HCT116 (cell line): ENCODE measurements at regions not wholly inside any gene's neighbourhood (a gene's known extent, or its start where the extent isn't known, plus 50 kb on each side); places are given as distances from the start of the nearest gene placed in this dataset.

Experiments used
- ATAC-seq: fragments of 200-7000 bp; cut with Tn5 transposase; 2 replicates; pipeline ENCODE4 v1.9.1; 2020; ENCODE audit warnings: mild to moderate bottlenecking, moderate library complexity
- BruUV-seq: library from RNA; stranded (reverse); fragments of 400-500 nt; replicated peaks from 2 replicates; lab custom pipeline; 2021; lab: Mats Ljungman, UMichigan
- CTCF ChIA-PET: fragments of 300-600 bp; sonication (Branson Sonifier 250); formaldehyde crosslinking; loops from one replicate; lab custom pipeline; 2021; ENCODE audit warnings: antibody characterized with exemption; lab: Charles Lee
- POLR2A ChIA-PET: fragments of 300-600, 350-600 bp; sonication (Branson Sonifier 250); formaldehyde crosslinking; loops from one replicate; lab custom pipeline; 2021; ENCODE audit warnings: antibody characterized with exemption; lab: Charles Lee
- RAD21 ChIA-PET, 2 experiments: fragments of 300-600 bp; sonication (Branson Sonifier 250); formaldehyde crosslinking; loops; one replicate each; lab custom pipeline; 2023; ENCODE audit warnings: low total read pairs in 2 of 2; ENCODE audit not compliant: uncharacterized antibody in 2 of 2, unreplicated experiment in 2 of 2, low non-redundant PET in 1 of 2; lab: Charles Lee
- DNase-seq: peaks from one replicate; pipeline ENCODE4 v3.0.0-alpha.2; 2010; ENCODE audit warnings: low read depth, low spot score
- H2AFZ ChIP-seq: fragments of 200-600 bp; shearing (Covaris generic), sonication (generic); 2 replicates; pipeline ENCODE4 v1.6.1; 2017; ENCODE audit warnings: low read depth, mixed run types, mixed read lengths, antibody characterized with exemption, low read length; ENCODE audit not compliant: poor library complexity, severe bottlenecking
- H3K27ac ChIP-seq: 2 replicates; pipeline ENCODE4 v1.5.1; 2012; ENCODE audit warnings: low read depth, low read length
- H3K27me3 ChIP-seq: fragments of 200-600 bp; sonication (generic); 2 replicates; pipeline ENCODE4 v1.6.1; 2016; ENCODE audit warnings: mixed run types, low read length, mixed read lengths; ENCODE audit not compliant: insufficient read depth
- H3K36me3 ChIP-seq, 2 experiments: fragments of 200-500 bp in 1 of 2; fragments of 200-600 bp in 1 of 2; sonication (Bioruptor generic) in 1 of 2; sonication (generic) in 1 of 2; 2 replicates each; pipeline versions ENCODE4 v1.5.1 to v1.6.1; 2014 to 2016; ENCODE audit warnings: low read length in 2 of 2, inconsistent platforms in 1 of 2, mixed read lengths in 1 of 2, mixed run types in 1 of 2; ENCODE audit not compliant: insufficient read depth in 2 of 2, control insufficient read depth in 1 of 2
- H3K4me1 ChIP-seq, 2 experiments: fragments of 200-600 bp in 1 of 2; sonication (generic) in 1 of 2; 2 replicates each; pipeline versions ENCODE4 v1.5.1 to v1.6.1; 2012 to 2017; ENCODE audit warnings: low read length in 2 of 2, inconsistent platforms in 1 of 2, mild to moderate bottlenecking in 1 of 2, mixed read lengths in 1 of 2, mixed run types in 1 of 2, moderate library complexity in 1 of 2; ENCODE audit not compliant: insufficient read depth in 2 of 2, control insufficient read depth in 1 of 2
- H3K4me2 ChIP-seq: fragments of 200-600 bp; sonication (generic); 2 replicates; pipeline ENCODE4 v1.6.1; 2017; ENCODE audit warnings: mixed run types, low read length, mixed read lengths
- H3K4me3 ChIP-seq, 2 experiments: fragments of 200-600 bp in 1 of 2; sonication (generic) in 1 of 2; replicated peaks in 1 of 2; 2 replicates each; pipeline ENCODE4 v1.5.1; 2011 to 2016; ENCODE audit warnings: low read length in 2 of 2, control low read depth in 1 of 2, low read depth in 1 of 2, mild to moderate bottlenecking in 1 of 2, mixed read lengths in 1 of 2, mixed run types in 1 of 2
- H3K79me2 ChIP-seq: fragments of 200-600 bp; sonication (generic); 2 replicates; pipeline ENCODE4 v1.6.1; 2017; ENCODE audit warnings: mild to moderate bottlenecking, mixed run types, low read length, moderate library complexity, mixed read lengths; ENCODE audit not compliant: insufficient read depth
- H3K9ac ChIP-seq: fragments of 200-600 bp; sonication (generic); 2 replicates; pipeline ENCODE4 v1.6.1; 2016; ENCODE audit warnings: low read length, mixed read lengths
- H3K9me2 ChIP-seq: fragments of 200-600 bp; sonication (generic), shearing (Covaris generic); 2 replicates; pipeline ENCODE4 v1.6.1; 2017; ENCODE audit warnings: mixed run types, mild to moderate bottlenecking, moderate library complexity; ENCODE audit not compliant: insufficient read depth
- H3K9me3 ChIP-seq, 2 experiments: fragments of 200-500 bp in 1 of 2; fragments of 200-600 bp in 1 of 2; sonication (Bioruptor generic) in 1 of 2; sonication (generic) in 1 of 2; 2 replicates each; pipeline ENCODE4 v1.6.1; 2014 to 2017; ENCODE audit warnings: low read length in 2 of 2, mixed read lengths in 2 of 2, inconsistent platforms in 1 of 2, low read depth in 1 of 2, mild to moderate bottlenecking in 1 of 2, mixed run types in 1 of 2, moderate library complexity in 1 of 2; ENCODE audit not compliant: control insufficient read depth in 1 of 2, insufficient read depth in 1 of 2
- H4K20me1 ChIP-seq: fragments of 200-600 bp; sonication (generic), shearing (Covaris generic); 2 replicates; pipeline ENCODE4 v1.6.1; 2017; ENCODE audit warnings: mixed run types, mild to moderate bottlenecking, moderate library complexity; ENCODE audit not compliant: insufficient read depth
- CEBPB ChIP-seq: IDR thresholded peaks from 2 replicates; pipeline ENCODE4 v1.6.1; 2012; ENCODE audit warnings: low read depth
- EZH2 ChIP-seq: fragments of 200-600 bp; sonication (generic); IDR thresholded peaks from 2 replicates; pipeline ENCODE4 v1.6.1; 2017; ENCODE audit warnings: antibody characterized with exemption, mixed run types
- YY1 ChIP-seq: IDR thresholded peaks from 2 replicates; pipeline ENCODE4 v1.6.1; 2011; ENCODE audit warnings: low read length, low read depth, moderate library complexity, mild to moderate bottlenecking; ENCODE audit not compliant: insufficient replicate concordance; ENCODE audit errors: extremely low read depth
- ZFX ChIP-seq: fragments of 450-650 bp; IDR thresholded peaks from 2 replicates; pipeline ENCODE4 v1.6.1; 2017
- intact Hi-C: fragments of 100-400 bp; cut with micrococcal nuclease; formaldehyde crosslinking; loops from 2 replicates; pipeline ENCODE4 v1.10.0; 2022
- TF ChIP-seq, protein P1 (sequence below): IDR thresholded peaks from 2 replicates; pipeline ENCODE4 v1.6.1; 2012; ENCODE audit warnings: low read depth

GRCh38 chr17:56076980-56077379, 76.3 kb upstream of the ANKFN1 start:
- no peaks in the 10 kb centered on the region for H3K4me1 ChIP-seq
- ChIA-PET CTCF (no interaction called here), POLR2A (no interaction called here), RAD21 (no interaction called here)
- no peaks in the 10 kb centered on the region for H3K36me3 ChIP-seq
- TF ChIP-seq, protein P1, sequence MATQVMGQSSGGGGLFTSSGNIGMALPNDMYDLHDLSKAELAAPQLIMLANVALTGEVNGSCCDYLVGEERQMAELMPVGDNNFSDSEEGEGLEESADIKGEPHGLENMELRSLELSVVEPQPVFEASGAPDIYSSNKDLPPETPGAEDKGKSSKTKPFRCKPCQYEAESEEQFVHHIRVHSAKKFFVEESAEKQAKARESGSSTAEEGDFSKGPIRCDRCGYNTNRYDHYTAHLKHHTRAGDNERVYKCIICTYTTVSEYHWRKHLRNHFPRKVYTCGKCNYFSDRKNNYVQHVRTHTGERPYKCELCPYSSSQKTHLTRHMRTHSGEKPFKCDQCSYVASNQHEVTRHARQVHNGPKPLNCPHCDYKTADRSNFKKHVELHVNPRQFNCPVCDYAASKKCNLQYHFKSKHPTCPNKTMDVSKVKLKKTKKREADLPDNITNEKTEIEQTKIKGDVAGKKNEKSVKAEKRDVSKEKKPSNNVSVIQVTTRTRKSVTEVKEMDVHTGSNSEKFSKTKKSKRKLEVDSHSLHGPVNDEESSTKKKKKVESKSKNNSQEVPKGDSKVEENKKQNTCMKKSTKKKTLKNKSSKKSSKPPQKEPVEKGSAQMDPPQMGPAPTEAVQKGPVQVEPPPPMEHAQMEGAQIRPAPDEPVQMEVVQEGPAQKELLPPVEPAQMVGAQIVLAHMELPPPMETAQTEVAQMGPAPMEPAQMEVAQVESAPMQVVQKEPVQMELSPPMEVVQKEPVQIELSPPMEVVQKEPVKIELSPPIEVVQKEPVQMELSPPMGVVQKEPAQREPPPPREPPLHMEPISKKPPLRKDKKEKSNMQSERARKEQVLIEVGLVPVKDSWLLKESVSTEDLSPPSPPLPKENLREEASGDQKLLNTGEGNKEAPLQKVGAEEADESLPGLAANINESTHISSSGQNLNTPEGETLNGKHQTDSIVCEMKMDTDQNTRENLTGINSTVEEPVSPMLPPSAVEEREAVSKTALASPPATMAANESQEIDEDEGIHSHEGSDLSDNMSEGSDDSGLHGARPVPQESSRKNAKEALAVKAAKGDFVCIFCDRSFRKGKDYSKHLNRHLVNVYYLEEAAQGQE = no peak
- TF ChIP-seq ZFX = no peak
- no peak for TF ChIP-seq CEBPB
- TF ChIP-seq EZH2 = no peak
- no peak overlapping the region for H3K9ac ChIP-seq
- H3K9me2 ChIP-seq = no peaks in the 10 kb centered on the region
- 0 out of 2 replicates have a peak, but pooled peaks cover 5% of the 10 kb centered on the region for H3K27me3 ChIP-seq
- H3K9me3 ChIP-seq = no peaks in the 10 kb centered on the region
- DNase-seq (no peak), ATAC-seq (no peak)
- no peak overlapping the region for H3K4me2 ChIP-seq
- H3K79me2 ChIP-seq = no peaks in the 10 kb centered on the region
- no peak overlapping the region for H2AFZ ChIP-seq
- no peak overlapping the region for H3K27ac ChIP-seq
- H4K20me1 ChIP-seq = no peaks in the 10 kb centered on the region
- no TSS peak for BruUV-seq
- intact Hi-C loops = no loop called here
- no peak overlapping the region for H3K4me3 ChIP-seq

DNA sequence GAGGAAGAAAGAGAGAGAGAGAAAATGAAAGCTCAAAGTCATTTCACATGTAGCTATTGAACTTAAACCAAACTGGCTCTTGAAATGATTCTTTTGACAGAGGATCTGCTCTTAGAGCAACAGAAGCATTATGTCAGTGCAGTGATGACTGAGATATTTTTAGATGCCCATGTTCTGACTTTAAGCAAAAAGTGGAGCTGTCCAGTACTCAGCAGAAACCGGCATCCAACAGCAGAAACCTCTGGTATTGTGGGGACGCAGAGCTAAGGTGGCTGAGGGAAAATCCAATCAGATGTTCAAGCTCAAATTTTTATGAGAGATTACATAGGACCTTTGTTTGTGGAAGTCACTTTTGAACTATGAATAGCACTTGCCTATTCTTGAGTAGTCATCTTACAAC, 69.8 kb upstream of the ANKFN1 start:
- no peaks in the 10 kb centered on the region for H3K4me1 ChIP-seq
- H3K79me2 ChIP-seq = no peaks in the 10 kb centered on the region
- DNase-seq (no peak), ATAC-seq (no peak)
- H3K9ac ChIP-seq = no peak overlapping the region
- H4K20me1 ChIP-seq = no peaks in the 10 kb centered on the region
- peaks cover 7% of the 10 kb centered on the region; the same call in 1 of the 2 replicates for H3K27me3 ChIP-seq
- H3K27ac ChIP-seq = no peak overlapping the region
- intact Hi-C loops = no loop called here
- no peaks in the 10 kb centered on the region for H3K9me3 ChIP-seq
- no peak overlapping the region for H3K4me3 ChIP-seq
- H2AFZ ChIP-seq = no peak overlapping the region
- no TSS peak for BruUV-seq
- no peaks in the 10 kb centered on the region for H3K36me3 ChIP-seq
- ChIA-PET CTCF (no interaction called here), POLR2A (no interaction called here), RAD21 (no interaction called here)
- H3K4me2 ChIP-seq = no peak overlapping the region
- H3K9me2 ChIP-seq = no peaks in the 10 kb centered on the region
- TF ChIP-seq YY1 = no peak
